KG1 (cell line): ENCODE measurements at regions not wholly inside any gene's neighbourhood (a gene's known extent, or its start where the extent isn't known, plus 50 kb on each side); places are given as distances from the start of the nearest gene placed in this dataset.

Source experiments
- DNase-seq: peaks from one replicate; lab custom pipeline; 2025; lab: John Stamatoyannopoulos, UW

DNA sequence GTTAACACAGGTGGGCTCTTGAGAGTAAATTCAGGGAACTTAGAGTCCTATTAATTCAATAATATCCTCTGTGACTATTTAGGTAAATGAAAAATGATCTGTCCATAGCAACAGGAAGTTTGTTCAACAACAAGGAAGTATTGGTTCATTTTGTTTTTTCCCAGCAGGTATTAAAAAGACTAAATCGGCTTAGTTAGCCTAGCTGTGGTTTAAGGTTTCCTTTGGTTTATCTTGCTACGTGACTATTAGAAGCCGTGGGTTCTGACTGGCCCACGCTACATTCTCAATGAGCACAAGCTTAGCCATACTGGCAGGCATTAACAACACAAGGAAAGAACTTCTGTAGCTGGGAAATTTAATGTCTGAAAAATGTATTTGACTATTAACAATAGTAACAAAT is 168.8 kb upstream of the HS3ST1 start:
- no peak for DNase-seq

DNA sequence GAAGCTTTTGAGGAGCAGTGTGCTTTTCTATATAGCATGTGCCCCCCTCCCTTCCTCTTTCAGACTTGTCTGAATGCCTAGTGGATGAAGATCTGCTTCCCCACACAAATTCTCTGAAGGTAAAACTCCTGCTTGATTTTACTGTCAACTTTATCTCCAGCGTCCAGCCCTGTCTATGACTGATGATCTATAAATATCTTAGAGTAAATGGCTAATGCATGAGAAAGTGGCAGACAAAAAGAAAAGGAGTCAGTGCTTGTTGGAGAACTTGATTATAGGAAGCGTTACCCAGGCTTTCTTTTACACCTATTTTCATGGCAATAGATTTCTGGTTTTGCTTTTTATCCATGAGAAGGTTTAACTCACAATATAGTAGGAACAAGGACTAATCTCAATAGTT is 168.3 kb upstream of the HS3ST1 start:
- no peak for DNase-seq

DNA sequence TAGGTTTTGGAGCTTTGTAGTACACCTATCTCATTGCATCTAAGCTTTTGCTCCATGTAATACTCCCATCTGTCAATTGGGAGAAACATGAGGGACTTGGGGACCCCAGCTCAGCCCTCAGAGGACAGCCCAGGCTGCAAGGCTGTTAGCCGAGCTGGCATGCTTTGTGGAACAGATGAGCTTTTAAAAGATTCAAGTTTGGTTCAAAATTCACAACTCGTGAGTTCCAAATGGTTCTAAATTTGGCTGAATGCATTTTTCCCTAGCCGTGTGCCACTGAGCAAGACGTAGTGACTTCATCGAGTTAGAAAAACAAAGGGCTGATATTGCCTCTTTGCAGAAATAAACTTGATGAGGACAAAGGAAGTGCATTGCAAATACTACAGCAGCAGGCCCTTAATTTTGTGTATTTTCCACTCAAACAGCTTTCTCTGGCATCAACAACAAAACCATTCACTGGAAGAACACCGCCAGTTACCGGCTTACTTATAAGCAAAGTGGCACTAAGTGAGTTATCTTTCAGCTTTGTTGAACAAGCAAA is 165.0 kb upstream of the HS3ST1 start:
- DNase-seq, result no peak

DNA sequence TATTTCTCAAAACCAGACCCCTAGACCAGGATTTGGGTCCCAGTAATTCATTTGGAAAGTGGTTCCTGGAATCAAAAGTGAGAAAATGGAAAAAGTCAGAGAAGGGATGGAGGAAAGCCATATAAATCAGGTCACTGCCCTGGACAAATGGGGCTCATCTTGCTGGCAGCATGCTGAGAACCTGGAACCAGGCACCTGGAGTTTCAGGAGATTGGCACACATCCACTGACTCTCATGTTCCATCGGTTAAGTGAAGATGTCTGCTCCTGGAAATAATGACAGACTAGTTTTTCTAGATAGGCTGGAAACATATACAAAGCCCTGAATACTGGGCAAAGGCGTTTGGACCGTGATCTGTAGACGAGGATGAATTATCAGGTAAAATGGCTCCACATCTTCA is 163.6 kb upstream of the HS3ST1 start:
- no peak for DNase-seq

DNA sequence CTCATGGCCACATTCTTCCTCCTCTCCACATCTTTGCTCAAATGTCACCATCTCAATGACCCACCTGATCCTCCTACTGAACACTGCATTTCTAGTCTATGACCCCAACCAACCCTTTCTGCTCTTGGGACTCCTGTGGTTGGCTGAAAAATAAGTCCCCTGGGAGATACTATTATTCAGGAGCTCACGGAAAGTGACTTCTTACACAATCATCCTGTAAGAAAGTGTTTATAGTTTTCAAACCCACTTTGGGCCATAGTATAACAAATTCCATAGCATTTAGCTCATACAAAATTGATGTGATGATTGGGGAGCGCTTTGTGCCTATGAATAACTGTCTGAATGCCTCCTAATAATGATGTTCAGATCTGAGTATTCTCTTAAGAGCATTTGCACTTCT is 161.4 kb upstream of the HS3ST1 start:
- no peak for DNase-seq

DNA sequence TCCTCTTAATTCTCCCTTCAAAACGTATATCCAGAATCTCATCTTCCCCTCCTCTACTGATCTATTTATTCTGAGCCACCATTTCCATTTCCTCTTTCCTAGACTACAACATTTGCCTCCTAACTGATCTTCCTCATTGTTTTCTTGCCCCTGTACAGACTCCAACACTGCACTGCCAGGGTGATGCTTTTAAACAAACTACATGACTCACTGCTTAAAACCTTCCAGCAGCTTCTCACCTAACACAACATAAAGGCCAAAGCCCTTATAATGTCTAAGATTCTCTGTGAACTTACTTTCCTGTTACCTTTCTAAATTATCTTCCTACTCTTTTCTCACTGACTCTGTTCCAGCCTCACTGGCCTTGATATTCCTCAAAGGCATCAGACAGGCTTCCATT is 161.0 kb upstream of the HS3ST1 start:
- no peak for DNase-seq

DNA sequence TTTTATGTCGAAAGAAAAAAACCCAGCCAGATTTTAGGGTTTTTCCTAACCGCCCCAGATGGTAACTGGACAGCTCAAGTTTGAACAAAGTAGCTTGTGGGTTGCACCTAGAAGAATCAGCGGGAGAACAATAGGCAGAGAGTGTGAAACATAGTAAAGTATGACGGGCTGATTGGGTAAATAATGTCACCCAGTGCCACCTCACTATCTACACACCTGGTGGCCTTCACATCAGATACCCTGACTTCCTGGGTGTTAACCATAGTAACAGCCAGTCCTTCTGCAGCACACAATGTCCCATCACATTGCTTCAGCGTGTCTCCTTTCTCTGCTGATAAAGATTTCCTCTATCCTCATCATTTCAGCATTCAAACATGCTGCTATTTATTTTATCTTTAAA is 159.1 kb upstream of the HS3ST1 start:
- DNase-seq, result no peak

DNA sequence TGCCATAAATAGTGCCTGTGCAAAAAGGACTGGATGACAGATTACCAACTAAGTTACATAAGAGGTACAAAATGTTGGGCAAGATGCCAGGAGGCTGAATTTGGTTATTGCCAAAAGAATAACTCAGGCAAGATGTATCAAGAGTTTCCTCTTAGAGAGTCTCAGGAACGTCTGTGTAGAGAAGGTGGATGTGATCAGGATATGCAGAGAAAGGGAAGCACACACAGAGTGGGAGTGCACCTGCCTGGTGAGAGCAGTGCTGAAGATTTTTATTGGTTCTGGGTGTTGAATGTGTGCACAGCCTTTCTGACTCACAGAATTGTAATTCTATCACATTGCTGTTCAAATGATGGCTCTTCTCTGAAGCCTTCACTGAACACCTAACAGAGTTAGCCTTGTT is 156.8 kb upstream of the HS3ST1 start:
- DNase-seq, result no peak

DNA sequence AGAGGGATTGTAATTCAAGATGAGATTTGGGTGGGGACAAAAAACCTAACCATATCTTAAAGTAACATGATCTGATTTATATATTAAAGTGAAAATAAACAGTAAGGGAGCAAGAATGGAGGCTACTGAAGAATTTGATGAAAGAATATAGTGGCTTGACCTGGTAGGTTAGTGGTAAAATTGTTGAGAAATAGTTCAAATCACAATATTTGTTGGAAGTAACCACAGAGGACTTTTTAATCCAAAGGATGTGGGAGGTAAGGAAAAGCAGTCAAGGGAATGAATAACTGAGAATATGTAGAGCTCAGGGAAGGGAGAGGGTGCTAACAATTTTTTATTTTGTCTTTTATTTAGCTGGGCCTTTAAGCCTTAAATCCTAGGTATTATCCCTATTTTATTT is 139.8 kb upstream of the HS3ST1 start:
- no peak for DNase-seq

DNA sequence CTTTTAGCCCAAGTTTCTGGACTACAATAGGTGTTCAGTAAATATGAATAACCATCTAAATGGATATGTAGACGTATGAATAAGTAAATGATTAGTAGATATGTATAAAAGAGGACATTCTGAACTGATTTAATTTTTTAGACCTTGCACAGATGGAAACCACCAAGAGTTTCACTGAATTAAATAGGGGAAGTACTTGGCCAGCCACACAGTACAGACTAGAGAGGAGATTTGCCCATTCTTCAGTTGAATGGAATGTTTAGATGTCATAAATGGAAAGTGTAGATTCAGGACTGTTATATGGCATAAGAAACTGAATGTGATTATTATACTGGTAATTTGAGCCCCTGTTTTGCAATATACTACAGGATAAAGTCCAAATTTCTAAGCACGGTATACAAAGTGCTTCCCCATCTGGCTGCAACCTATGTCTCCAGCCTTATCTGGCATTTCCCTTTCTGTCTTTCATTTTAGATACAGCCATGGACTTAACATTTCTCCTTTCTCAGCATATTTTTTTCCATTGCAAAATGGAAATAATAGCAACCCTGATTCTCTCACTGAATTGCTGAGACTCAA is 137.8 kb upstream of the HS3ST1 start:
- DNase-seq, result no peak

DNA sequence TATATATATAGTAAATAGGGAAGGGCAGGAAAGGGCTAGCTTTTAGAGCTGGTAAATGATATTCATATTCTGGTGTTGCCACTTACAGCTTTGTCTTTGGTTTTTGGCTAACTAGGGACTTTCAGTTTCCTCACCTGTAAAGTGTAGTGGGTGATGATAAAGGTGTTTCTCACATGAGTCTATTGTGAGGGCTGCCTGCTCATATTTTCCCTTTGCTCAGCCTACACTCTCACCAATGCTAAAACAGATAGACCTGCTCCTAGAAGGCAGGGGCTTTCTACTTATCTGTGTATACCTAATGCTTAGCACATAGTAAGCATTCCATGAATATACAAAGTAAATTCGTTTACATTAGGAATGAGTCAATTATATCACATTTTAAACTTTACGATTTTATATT is 137.2 kb upstream of the HS3ST1 start:
- DNase-seq, result no peak

DNA sequence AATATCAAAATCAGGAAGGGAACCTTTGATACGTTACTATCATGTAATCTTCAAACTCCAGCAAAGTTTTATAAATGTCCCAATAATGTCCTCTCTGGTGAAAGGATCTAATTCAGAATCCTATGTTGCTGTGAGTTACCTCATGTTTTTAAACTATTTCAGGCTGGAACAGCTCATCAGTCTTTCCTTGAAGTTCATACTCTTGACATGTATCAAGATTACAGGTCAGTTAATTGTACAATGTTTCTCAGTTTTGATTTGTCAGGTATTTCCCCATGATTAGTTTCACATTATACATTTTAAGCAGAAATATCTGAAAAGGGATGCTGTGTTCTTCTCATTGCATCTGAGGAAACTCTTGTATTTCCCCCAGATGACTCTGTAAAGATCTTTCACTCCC is 136.5 kb upstream of the HS3ST1 start:
- no peak for DNase-seq

DNA sequence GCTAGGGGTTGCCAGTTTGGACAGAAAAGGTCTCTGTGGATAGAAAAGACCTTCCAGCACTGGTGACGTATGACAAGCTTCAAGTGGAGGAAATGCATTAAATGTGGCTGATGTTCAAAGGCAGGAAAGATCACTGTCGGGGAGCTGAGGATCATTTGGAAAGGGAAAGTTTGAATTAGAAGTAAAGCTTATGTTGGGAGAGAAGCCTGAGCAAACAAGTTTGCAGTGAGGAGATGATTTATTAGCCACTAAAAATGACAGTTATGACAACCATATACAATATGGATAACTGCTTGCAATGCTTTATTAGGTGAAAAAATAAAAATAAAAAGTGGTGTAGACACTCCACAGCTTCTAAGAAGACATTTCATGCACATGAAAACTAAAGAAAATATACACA is 135.3 kb upstream of the HS3ST1 start:
- no peak for DNase-seq

DNA sequence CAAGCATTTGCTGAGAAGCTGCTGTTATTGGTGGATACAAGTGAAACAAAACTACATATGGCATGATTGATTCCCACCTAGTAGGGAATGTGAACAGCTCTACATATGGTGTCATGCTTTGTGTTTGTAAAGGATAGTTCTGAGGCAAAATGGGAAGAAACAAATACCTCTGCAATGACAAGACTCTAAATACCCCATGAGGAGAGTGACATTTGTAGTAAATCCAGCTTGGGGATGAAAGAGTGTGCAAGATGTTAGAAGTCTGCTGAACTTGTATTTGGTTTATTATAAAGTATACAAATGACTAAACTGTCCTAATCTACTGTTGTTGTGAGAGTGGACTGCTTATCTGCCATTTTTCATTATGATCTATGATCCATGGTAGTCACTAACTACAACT is 120.8 kb upstream of the HS3ST1 start:
- no peak for DNase-seq

DNA sequence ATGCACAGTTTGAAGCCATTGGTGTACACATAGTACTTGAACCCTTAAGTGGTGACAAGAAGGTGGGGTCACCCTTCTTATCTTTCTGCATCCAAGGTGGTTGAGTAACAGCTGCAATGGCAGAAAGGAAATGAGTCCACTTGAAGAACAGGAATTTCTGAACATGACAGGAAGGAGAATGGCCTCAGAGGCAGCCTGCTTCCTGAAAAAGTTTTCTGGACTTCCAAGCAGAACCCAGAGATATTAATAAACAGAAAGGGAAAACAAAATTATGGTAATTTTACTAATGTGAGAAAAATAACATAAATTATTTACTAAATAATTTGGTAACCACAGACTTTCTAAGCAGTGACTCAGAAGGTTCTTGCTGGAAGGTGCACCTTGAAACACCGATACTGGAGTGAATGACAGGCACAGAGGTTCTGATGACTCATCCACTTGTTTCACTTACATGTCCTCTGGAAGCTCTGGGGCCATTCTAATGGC is 119.9 kb upstream of the HS3ST1 start:
- no peak for DNase-seq

DNA sequence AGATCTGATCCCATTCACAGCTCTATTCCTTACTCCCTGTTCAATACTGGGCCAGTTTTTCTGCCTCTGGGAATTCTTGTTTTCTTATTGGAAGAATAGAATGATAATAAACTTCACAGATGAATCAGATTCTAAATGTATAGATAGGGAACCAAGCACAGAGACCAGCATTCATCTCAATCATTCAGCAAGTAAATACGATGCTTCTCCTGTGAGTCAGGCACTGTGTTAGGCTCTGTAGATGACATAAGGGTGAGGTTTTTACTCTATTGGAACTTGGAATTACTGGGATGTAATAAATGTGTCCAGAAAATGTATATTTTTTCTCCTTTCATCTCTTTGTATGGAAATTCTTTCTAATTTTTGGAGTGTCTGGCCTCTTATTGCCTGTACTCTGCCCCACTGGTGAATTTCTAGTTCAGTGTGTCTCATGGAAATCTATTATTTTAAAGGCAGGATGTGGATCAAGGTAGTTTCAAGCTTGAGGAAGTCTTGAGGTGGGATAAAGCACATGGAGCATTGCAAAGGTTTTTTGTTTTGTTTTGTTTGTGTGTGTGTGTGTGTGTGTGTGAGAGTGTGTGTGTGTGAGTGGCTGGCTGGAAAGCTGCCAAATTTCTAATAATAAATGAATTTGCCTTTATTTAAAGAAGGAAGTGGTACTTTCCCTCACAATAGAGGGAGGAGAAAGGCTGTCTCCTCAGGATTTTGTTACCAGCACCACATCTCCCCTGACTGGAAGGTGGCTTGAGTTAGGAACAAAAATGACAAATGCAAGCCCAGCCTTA is 117.9 kb upstream of the HS3ST1 start:
- DNase-seq, result no peak

DNA sequence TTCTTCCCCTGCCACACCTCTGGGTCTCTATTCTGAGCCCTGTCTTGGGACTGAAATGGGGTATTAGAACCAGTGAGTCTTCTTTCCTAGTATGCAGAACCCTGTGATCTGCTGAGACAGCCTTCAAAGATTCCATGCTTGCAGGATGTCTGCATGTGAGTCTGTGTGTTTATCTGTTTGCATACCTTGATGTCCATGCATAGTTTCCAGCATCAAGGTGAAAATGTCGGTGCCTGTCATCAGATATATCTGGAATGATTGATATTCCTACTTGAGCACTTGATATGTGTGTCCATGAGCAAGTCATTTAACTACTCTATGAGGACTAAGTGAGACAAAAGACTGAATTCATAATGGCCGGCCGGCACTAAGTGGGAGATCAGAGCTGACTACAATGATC is 117.0 kb upstream of the HS3ST1 start:
- no peak for DNase-seq

DNA sequence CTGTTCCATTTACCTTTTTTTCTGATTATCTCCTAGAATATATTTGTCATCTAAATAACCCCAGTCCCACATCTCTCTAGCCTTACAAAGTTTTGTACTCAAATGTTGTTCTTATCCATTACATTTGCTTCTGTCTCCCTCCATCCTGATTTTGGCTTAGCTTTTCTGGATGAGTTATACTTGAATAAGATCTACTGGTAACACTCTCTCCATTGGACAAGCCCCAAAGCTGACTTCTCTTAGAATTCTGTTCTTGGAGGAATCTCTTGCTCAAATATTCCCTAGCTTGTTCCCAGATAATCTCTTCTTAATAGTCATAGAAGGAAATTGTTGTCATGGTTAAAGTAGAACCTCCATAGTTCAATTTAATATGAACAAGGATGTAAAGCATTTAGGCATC is 115.5 kb upstream of the HS3ST1 start:
- DNase-seq, result no peak

DNA sequence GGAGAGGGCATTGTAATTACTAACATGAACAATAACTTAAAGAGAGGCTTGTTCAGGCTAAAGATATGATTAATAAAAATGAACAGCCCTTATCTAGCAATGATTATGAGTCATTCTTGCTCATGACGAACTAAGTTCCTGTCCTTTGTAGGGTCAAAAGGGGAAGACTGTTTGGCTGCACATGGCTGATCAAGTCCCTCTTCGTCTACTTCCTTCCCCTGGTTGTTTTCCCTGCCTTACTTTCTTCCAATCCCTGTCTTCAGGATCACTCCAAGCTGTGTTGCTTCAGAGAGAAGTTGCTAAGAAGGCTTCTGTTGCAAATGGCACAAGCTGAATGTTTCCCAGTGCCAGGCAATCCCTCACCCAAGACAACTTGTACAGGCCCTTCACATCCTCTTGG is 115.0 kb upstream of the HS3ST1 start:
- DNase-seq, result no peak

DNA sequence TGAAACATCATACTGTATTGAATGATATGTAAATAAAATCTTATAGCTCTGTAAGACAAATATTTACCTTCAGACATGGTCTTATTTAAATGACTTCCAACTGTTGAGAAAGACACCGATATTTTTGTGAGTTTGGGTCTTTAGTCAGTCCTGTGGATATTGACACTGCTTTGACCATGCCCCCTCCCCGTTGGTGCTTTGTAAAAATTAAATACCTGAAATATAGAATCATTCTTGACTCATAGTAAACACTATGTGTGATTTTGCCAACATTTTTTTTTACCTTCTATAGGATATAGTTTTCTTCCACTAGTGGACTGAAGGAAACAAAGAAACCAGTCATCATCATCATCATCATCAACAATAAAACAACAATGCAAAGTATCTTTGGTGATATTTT is 114.3 kb upstream of the HS3ST1 start:
- no peak for DNase-seq

DNA sequence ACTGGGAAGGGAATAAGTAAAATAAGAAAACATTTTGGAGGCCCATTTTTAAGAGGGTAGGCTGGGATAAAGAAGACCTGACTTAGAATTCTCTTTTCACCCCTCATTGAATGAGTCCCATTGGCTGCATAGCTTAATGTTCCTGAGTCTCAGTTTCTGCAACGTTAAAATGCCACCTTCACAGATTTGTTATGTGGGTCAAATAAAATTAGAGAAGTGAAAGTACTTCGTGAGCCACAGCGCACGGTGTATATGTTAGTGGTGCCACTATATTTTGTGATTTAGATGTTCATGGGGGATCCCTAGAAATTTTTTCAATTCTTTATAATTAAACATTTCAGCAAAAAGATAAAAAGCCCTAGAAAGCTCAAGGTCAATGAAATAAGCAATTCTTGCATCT is 109.2 kb upstream of the HS3ST1 start:
- DNase-seq, result no peak

DNA sequence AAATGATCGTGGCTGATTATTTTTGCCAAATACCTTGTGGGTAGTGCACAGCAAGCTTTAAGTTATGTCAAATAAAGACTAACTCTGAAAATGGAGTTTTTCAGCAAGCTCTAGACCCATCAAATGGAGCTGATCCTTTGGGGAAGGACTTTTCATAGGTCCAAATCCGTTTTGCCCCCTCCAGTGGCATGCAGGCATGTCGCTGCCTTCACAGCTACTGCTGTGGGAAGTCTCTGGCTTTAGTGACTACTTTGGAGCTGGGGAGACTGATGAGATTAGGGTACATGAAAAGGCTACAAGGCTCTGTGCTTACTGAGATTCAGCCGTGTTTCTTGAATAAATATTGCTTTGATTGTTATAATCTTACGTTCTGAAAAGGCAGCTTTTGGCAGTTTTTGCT is 106.6 kb upstream of the HS3ST1 start:
- no peak for DNase-seq

DNA sequence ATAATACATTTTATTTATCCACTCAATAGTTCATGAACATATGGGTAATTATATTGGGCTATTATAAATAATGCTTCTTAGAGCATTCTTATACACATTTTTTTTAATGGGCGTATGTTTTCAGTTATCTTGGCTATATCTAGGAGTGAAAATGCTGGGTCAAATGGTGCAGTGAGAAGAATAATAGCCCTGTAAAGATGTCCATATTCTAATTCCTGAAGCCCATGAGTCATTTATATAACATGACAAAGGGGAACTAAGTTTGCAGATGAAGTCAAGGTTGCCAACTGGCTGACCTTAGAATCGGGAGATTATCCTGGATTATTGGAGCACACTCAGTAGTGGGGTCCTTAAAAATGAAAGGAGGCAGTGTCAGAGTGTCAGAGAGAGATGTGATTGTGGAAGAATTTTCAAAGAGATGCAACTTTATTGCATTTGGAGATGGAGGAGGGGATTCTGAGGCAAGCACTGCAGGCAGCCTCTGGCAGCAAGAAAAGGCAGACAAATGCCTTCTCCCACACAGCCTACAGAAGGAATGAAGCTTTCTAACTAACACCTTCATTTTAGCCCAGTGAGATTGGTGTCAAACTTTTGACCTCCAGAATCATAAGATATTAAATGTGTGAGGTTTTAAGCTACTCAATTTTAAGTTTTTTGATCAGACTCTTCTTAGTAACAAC is 106.1 kb upstream of the HS3ST1 start:
- DNase-seq, result no peak
